K562 (cell line): ENCODE measurements at regions not wholly inside any gene's neighbourhood (a gene's known extent, or its start where the extent isn't known, plus 50 kb on each side); places are given as distances from the start of the nearest gene placed in this dataset.

Experiments
- ATAC-seq: fragments of 200-7000 bp; cut with Tn5 transposase; 3 replicates; pipeline ENCODE4 v1.9.1; 2020; ENCODE audit warnings: moderate library complexity
- BruUV-seq: library from RNA; stranded (reverse); fragments of 400-500 nt; replicated peaks from 2 replicates; lab custom pipeline; 2021; lab: Mats Ljungman, UMichigan
- CTCF ChIA-PET: fragments of 300-600 bp; formaldehyde crosslinking; extraction: SDS; loops from one replicate; lab custom pipeline; 2021; ENCODE audit warnings: low intra/inter-chr PET ratio; lab: Yijun Ruan, JAX
- POLR2A ChIA-PET: fragments of 300-600, 350-650 bp; sonication (Branson Sonifier 250); formaldehyde crosslinking; extraction: SDS; loops from one replicate; lab custom pipeline; 2021; ENCODE audit warnings: antibody characterized with exemption, inconsistent platforms; lab: Yijun Ruan, JAX
- DNase-seq, 4 experiments: peaks; one replicate each; pipeline versions ENCODE4 v3.0.0 to v3.0.0-alpha.2; 2011 to 2018; ENCODE audit warnings: low spot score in 3 of 4, mixed read lengths in 3 of 4; ENCODE audit errors: extremely low read depth in 1 of 4
- FAIRE-seq: peaks from 2 replicates; lab custom pipeline; 2011; peaks lifted over from hg19 to GRCh38; lab: Jason Lieb, UNC
- H2AFZ ChIP-seq: 2 replicates; pipeline ENCODE4 v1.6.0; 2011; ENCODE audit warnings: low read depth, low read length, control low read depth, inconsistent platforms
- H3K27ac ChIP-seq: fragments of 200-600 bp; 3 replicates; pipeline ENCODE4 v1.8.0; 2011; ENCODE audit warnings: low read depth, mild to moderate bottlenecking, control low read depth, inconsistent platforms, low read length, moderate library complexity, mixed read lengths; ENCODE audit errors: extremely low read depth
- H3K27me3 ChIP-seq, 2 experiments: fragments of 300-600 bp in 1 of 2; 2 replicates in 1 of 2; 3 replicates in 1 of 2; pipeline versions ENCODE4 v1.6.0 to v1.8.0; 2011; ENCODE audit warnings: inconsistent platforms in 2 of 2, low read length in 2 of 2, mild to moderate bottlenecking in 1 of 2, mixed read lengths in 1 of 2, moderate library complexity in 1 of 2; ENCODE audit not compliant: control insufficient read depth in 2 of 2, insufficient read depth in 2 of 2
- H3K36me3 ChIP-seq: fragments of 300-600 bp; 3 replicates; pipeline ENCODE4 v1.8.0; 2011; ENCODE audit warnings: mild to moderate bottlenecking, low read length, inconsistent platforms; ENCODE audit not compliant: control insufficient read depth, insufficient read depth
- H3K4me1 ChIP-seq, 2 experiments: fragments of 200-600 bp in 1 of 2; replicated peaks in 1 of 2; 2 replicates in 1 of 2; 3 replicates in 1 of 2; pipeline versions ENCODE4 v1.5.1 to v1.8.0; 2011; ENCODE audit warnings: inconsistent platforms in 2 of 2, low read length in 2 of 2, mild to moderate bottlenecking in 1 of 2, mixed read lengths in 1 of 2, moderate library complexity in 1 of 2; ENCODE audit not compliant: control insufficient read depth in 2 of 2, insufficient read depth in 2 of 2
- H3K4me2 ChIP-seq: 2 replicates; pipeline ENCODE4 v1.6.1; 2011; ENCODE audit warnings: low read length, control low read depth, inconsistent platforms, mixed read lengths; ENCODE audit not compliant: insufficient read depth
- H3K4me3 ChIP-seq: fragments of 200-600 bp; sonication (generic), shearing (Covaris generic); 2 replicates; pipeline ENCODE4 v1.5.1; 2016; ENCODE audit warnings: control low read depth, inconsistent platforms
- H3K79me2 ChIP-seq: fragments of 200-600 bp; 3 replicates; pipeline ENCODE4 v1.8.0; 2011; ENCODE audit warnings: low read length, inconsistent platforms; ENCODE audit not compliant: control insufficient read depth, insufficient read depth
- H3K9ac ChIP-seq, 2 experiments: 2 replicates each; pipeline versions ENCODE4 v1.6.0 to v1.6.1; 2011; ENCODE audit warnings: low read depth in 2 of 2, low read length in 2 of 2, control low read depth in 1 of 2, inconsistent platforms in 1 of 2, mild to moderate bottlenecking in 1 of 2, mixed read lengths in 1 of 2; ENCODE audit not compliant: insufficient read depth in 1 of 2
- H3K9me1 ChIP-seq: one replicate; pipeline ENCODE4 v1.6.0; 2011; ENCODE audit warnings: inconsistent platforms, mild to moderate bottlenecking, low read length, moderate library complexity; ENCODE audit not compliant: control insufficient read depth, insufficient read depth
- H3K9me3 ChIP-seq: replicated peaks from 2 replicates; pipeline ENCODE4 v1.5.1; 2011; ENCODE audit warnings: low read depth, low read length, inconsistent platforms; ENCODE audit not compliant: control insufficient read depth, insufficient read depth
- H4K20me1 ChIP-seq: replicated peaks from 2 replicates; pipeline ENCODE4 v1.6.1; 2011; ENCODE audit warnings: low read length, inconsistent platforms, mixed read lengths; ENCODE audit not compliant: control insufficient read depth, insufficient read depth
- CREB1 ChIP-seq, 2 experiments: sonication (generic) in 1 of 2; formaldehyde crosslinking in 1 of 2; IDR thresholded peaks; 2 replicates each; pipeline versions ENCODE4 v1.6.1 to v1.8.0; 2012 to 2022; ENCODE audit warnings: inconsistent platforms in 1 of 2, mild to moderate bottlenecking in 1 of 2, missing genetic modification reagents in 1 of 2, moderate library complexity in 1 of 2
- RFX1 ChIP-seq: fragments of 450-650 bp; IDR thresholded peaks from 2 replicates; pipeline ENCODE4 v1.6.1; 2016; ENCODE audit warnings: mild to moderate bottlenecking, moderate library complexity
- SMARCA4 ChIP-seq: fragments of 450-650 bp; IDR thresholded peaks from 2 replicates; pipeline ENCODE4 v1.6.1; 2016
- U2AF2 ChIP-seq: fragments of 200-400 bp; formaldehyde crosslinking; optimal IDR thresholded peaks from 2 replicates; pipeline ENCODE3; 2017; ENCODE audit warnings: low read depth, mild to moderate bottlenecking, low read length
- ZNF124 ChIP-seq: sonication (generic); formaldehyde crosslinking; IDR thresholded peaks from 2 replicates; pipeline ENCODE4 v1.8.1; 2022; ENCODE audit warnings: missing genetic modification reagents
- WGBS: fragments of 100-300 bp; shearing (Covaris generic); methylation state at CpG from one replicate; pipeline ENCODE4 v1.1.6; 2016; ENCODE audit warnings: low coverage, mixed read lengths; ENCODE audit not compliant: insufficient coverage; ENCODE audit errors: missing lambda C conversion rate; 5-methylcytosine and 5-hydroxymethylcytosine counted together
- in situ Hi-C: fragments of 300-500 bp; cut with MboI; formaldehyde crosslinking; loops from 4 replicates; pipeline ENCODE4 v1.15.0; 2018; ENCODE audit warnings: inconsistent platforms, mixed read lengths
- intact Hi-C: fragments of 100-400 bp; cut with micrococcal nuclease; formaldehyde crosslinking; loops from 2 replicates; pipeline ENCODE4 v1.14.2; 2022

DNA sequence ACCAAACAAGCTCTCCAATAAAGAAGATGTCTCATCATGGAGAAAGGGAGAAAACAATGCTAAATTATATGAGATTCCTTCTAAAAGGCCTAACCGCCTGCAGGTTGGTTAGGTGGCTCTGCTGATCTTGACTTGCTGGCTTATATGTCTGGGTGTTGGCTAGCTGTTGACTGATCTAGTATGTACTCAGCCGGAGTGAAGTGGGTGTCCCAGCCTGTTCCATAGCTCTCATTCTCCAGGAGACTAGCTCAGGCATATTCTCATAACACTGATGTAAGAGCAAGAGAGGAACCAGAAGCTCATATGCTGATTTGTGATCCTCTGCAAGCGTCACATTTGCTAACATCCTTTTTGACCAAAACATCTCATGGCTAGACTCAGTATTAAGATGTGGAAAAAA is 473.0 kb downstream of the BMP2 start (continued):
- TF ChIP-seq SMARCA4 (no peak), RFX1 (no peak), U2AF2 (no peak)

DNA sequence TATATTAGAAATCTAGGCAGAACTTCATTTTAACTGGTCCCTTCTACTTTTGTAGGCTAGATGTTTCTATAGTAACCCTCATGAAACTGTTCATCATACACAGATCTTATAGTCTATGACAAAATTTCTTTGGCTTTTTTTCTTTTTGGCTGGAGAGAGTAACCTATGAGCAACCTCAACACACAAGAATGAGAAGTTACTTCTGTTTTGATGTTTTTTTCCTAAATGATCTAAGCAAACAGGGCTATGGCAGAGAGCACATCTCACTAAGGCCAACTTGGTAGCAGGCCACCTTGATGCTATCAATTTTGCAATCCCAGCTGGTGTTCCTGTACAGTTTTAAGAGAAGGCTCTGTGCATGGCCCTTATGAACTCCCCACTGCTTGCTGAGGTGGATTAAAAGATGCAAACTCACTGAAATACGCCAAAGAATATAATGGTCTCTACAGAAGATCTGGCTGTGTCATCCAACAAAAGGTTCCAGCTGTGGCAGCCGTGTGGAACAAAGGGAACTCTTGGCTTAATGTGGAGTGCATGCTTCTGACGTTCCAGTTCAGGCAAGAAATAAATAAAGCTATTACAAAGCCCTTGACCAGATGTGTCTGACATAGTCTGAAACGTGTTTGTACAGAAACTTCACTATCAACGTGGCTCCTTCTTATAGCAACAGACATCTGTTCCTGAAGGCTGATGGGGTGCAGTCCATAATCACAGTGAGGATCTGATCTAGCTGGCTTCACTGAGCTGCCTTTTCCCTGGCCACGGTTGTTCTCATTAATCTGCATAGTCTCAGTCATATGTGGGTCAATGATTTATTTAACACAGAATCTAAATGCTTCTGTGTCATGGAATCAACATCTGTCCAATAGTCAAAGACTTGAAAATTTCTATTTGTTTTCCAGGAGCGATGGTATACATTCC is 481.1 kb downstream of the BMP2 start:
- no TSS peak for BruUV-seq
- no peak for DNase-seq
- ChIA-PET POLR2A (no interaction called here), CTCF (no interaction called here)
- H3K9me3 ChIP-seq = no peaks in the 10 kb centered on the region
- no peak overlapping the region for H2AFZ ChIP-seq
- intact Hi-C loops (no loop called here), in situ Hi-C loops (no loop called here)
- H3K9me1 ChIP-seq = no peaks in the 10 kb centered on the region
- H3K4me3 ChIP-seq = no peak overlapping the region
- no peak overlapping the region for H3K4me2 ChIP-seq
- whole genome bisulfite sequencing = 0% methylated on average over 7 of the region's 7 CpGs
- H3K27me3 ChIP-seq = no peaks in the 10 kb centered on the region
- H4K20me1 ChIP-seq = no peaks in the 10 kb centered on the region
- no peak for ATAC-seq
- no peaks in the 10 kb centered on the region for H3K79me2 ChIP-seq
- H3K27ac ChIP-seq = no peak overlapping the region
- H3K9ac ChIP-seq = no peak overlapping the region
- TF ChIP-seq CREB1 (IDR thresholded peaks at IDR 0.05) (no peak), CREB1 (CRISPR knock-in tag; IDR thresholded peaks at IDR 0.05) (no peak), ZNF124 (CRISPR knock-in tag) (no peak)
- H3K36me3 ChIP-seq = no peaks in the 10 kb centered on the region
- H3K4me1 ChIP-seq = no peaks in the 10 kb centered on the region
- no peak for FAIRE-seq
